ENCODE measurements at regions not wholly inside any gene's neighbourhood (a gene's known extent, or its start where the extent isn't known, plus 50 kb on each side); places are given as distances from the start of the nearest gene placed in this dataset.
"Not testable (repeated sequence)": the region's sequence is repeated elsewhere in the genome, so short reads cannot be mapped to it uniquely, and the experiment has no call there.

DNA sequence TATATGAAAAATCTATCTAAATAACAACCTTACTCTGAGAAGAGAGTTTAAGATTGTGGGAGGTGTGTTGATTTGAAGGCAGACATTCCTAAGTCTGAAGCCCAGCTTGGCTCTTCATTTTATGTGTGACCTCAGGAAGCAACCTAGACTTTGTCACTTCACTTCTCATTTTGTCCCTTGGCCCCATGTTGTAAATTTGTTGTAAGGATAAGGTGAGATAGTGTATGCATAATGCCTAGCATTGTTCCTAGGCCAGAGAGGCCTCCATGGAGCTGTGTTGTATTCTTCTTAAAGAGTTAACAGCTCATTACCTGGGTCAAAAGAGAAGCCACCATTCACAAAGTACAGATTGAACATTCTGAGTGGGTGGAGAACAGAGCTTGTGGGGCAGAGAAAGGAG, 1084.4 kb upstream of the SLIT2 start:
- TF ChIP-seq, protein P1, sequence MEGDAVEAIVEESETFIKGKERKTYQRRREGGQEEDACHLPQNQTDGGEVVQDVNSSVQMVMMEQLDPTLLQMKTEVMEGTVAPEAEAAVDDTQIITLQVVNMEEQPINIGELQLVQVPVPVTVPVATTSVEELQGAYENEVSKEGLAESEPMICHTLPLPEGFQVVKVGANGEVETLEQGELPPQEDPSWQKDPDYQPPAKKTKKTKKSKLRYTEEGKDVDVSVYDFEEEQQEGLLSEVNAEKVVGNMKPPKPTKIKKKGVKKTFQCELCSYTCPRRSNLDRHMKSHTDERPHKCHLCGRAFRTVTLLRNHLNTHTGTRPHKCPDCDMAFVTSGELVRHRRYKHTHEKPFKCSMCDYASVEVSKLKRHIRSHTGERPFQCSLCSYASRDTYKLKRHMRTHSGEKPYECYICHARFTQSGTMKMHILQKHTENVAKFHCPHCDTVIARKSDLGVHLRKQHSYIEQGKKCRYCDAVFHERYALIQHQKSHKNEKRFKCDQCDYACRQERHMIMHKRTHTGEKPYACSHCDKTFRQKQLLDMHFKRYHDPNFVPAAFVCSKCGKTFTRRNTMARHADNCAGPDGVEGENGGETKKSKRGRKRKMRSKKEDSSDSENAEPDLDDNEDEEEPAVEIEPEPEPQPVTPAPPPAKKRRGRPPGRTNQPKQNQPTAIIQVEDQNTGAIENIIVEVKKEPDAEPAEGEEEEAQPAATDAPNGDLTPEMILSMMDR (conservative IDR thresholded peaks at IDR 0.05; ENCODE audit: low read depth, low read length): no peak
- DNase-seq (ENCODE audit: low read depth): no peak
- no peak overlapping the region for H3K4me3 ChIP-seq (ENCODE audit: low read depth, low read length)

DNA sequence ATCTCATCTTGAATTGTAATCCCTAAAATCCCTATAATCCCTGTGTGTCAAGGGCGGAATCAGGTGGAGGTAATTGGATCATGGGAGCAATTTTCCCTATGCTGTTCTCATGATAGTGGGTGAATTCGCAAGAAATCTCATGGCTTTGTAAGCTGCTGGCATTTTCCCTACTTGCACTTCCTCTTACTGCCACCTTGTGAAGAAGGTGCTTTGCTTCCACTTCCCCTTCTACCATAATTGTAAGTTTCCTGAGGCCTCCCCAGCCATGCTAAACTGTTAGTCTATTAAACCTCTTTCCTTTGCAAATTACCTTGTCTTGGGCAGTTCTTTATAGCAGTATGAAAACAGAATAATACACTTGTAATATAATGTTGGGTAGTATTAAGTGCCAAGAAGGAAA, 1087.4 kb upstream of the SLIT2 start:
- H3K4me3 ChIP-seq (ENCODE audit: low read depth, low read length): no peak overlapping the region
- DNase-seq (ENCODE audit: low read depth): no peak
- TF ChIP-seq, protein P1 (conservative IDR thresholded peaks at IDR 0.05; ENCODE audit: low read depth, low read length): no peak

DNA sequence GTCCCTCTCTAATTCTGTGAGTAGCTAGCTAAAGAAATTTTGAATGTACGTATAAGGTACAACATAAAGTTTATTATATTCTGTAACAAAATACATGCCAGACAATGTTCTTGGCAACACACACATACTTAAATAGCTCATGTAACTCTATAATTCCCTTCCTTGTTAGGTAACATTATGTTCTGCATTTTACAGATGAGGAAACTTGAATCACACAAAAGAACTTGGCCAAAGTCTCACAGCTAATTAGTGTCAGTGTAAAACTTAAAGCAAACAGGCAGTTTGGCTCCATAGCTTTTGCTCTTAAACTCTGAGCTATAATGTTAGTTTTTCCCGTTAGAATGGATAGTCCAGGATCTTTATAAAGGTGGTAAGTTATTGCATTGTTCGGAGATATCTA, 1091.8 kb upstream of the SLIT2 start:
- H3K4me3 ChIP-seq (ENCODE audit: low read depth, low read length): no peak overlapping the region
- no peak for DNase-seq (ENCODE audit: low read depth)
- TF ChIP-seq, protein P1 (conservative IDR thresholded peaks at IDR 0.05; ENCODE audit: low read depth, low read length): no peak

DNA sequence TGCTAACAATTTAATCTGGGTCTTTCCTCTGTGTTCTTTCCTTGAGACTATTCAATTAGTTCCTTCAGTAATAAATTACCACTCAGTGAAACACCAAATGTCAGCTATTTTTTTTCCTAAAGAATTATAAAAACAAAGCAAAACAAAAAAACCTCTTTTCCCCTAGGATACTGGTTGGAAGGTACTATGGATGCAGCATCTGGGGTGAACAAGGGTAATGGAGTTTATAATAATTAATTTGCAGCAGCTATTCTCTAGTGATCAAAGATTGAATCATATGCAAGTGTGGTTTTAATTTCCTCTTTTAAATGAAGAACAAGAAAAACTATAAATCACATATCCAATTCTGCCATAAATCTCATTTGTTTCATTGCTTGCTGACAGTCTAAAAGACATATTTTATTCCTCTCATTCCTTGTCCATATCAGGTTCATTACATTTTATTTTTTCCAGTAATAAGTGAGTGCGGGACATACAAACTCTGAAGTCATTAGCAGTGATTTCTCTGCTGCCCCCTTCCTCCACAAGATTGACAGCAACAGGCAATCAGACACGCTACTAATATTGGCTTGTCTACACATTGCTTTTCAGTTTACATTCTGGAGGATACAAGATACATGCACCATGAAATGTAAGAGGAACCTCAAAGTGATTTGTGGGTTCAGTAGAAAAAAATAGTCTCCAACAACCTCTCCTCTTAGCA, 1093.4 kb upstream of the SLIT2 start:
- H3K4me3 ChIP-seq (ENCODE audit: low read depth, low read length): no peak overlapping the region
- no peak for DNase-seq (ENCODE audit: low read depth)
- TF ChIP-seq, protein P1 (conservative IDR thresholded peaks at IDR 0.05; ENCODE audit: low read depth, low read length): no peak

DNA sequence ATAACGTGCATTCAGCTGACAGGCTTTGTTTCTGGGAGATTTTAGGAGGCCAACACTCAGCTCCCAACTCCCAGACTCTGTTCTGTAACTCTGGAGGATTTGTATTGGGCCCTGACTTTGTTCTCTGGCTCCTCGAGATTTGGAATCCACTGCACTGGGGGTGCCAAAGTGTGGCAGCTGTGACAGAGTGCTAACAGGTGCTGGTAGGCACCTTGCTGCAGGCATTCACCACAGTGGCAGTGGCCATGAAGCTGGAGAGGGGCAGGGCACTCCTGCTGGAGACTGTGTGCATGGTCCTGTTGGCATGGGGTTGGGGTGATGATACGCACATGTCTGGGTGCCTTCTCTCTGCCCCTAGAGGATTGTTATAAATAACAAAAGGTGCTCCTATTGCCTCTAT, 1094.9 kb upstream of the SLIT2 start:
- TF ChIP-seq, protein P1 (conservative IDR thresholded peaks at IDR 0.05; ENCODE audit: low read depth, low read length): no peak
- DNase-seq (ENCODE audit: low read depth): no peak
- H3K4me3 ChIP-seq (ENCODE audit: low read depth, low read length): no peak overlapping the region

DNA sequence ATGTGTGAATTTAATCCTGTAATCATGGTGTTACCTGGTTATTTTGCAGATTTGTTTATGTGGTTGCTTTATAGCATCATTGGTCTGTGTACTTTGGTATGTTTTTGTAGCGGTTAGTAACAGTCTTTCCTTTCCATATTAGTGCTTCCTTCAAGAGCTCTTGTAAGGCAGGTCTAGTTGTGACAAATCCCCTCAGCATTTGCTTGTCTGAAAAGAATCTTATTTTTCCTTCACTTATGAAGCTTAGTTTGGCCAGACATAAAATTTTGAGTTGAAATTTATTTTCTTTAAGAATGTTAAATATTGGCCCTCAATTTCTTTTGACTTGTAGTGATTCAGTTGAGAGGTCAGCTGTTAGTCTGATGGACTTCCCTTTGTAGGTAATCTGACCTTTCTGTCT, 1096.1 kb upstream of the SLIT2 start:
- peak; percentile 5 for DNase-seq (ENCODE audit: low read depth)
- H3K4me3 ChIP-seq (ENCODE audit: low read depth, low read length): no peak overlapping the region
- TF ChIP-seq, protein P1 (conservative IDR thresholded peaks at IDR 0.05; ENCODE audit: low read depth, low read length): no peak

DNA sequence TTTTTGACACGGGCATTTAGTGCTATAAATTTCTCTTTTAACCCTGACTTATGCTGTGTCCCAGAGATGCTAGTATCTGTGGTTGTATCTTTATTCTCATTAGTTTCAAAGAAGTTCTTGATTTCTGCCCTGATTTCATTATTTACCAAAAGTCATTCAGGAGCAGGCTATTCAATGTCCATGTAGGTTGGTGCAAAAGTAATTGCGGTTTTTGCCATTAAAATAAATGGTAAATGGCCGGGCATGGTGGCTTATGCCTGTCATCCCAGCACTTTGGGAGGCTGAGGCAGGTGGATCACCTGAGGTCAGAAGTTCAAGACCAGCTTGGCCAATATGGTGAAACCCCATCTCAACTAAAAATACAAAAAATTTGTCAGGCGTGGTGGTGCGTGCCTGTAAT, 1097.4 kb upstream of the SLIT2 start:
- H3K4me3 ChIP-seq (ENCODE audit: low read depth, low read length); DNase-seq (ENCODE audit: low read depth): not testable (repeated sequence)

Measured in choroid plexus epithelial cell (primary cell).